Erythroblast (primary cell): ENCODE measurements at regions not wholly inside any gene's neighbourhood (a gene's known extent, or its start where the extent isn't known, plus 50 kb on each side); places are given as distances from the start of the nearest gene placed in this dataset.

ENCODE experiments used
- GATA1 ChIP-seq: IDR thresholded peaks from 2 replicates; pipeline ENCODE4 v1.6.1; 2011; ENCODE audit warnings: low read depth, mild to moderate bottlenecking, control low read depth, low read length, moderate library complexity
- POLR2A ChIP-seq: IDR thresholded peaks from 2 replicates; pipeline ENCODE4 v1.6.1; 2011; ENCODE audit warnings: mild to moderate bottlenecking, low read length

DNA sequence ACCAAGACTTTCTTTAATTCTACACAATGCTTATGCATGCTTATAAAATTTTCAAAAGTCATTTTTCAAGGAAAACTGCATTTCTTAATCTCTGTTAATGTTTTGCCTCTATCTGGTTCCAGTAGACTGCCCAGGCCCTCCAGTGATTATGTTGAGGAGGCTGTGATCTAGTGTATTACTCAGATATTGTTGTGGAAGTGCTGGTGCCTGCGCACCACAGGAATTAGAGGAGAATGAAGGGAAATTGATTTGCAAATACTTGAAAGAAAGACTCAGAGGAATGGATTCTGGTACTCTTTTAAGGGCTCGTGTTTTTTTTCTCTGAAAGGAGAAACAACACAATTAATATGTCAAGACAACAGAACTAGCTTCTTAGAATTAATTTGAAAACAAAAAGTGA, 1015.1 kb downstream of the RPA4 start:
- TF ChIP-seq POLR2A = no peak
- TF ChIP-seq GATA1 = no peak
